ENCODE measurements at regions not wholly inside any gene's neighbourhood (a gene's known extent, or its start where the extent isn't known, plus 50 kb on each side); places are given as distances from the start of the nearest gene placed in this dataset.
"Not testable (repeated sequence)": the region's sequence is repeated elsewhere in the genome, so short reads cannot be mapped to it uniquely, and the experiment has no call there.

GRCh38 chr2:189350540-189351209, 90.6 kb upstream of the WDR75 start:
- TF ChIP-seq CTCF (IDR thresholded peaks at IDR 0.05; ENCODE audit: control insufficient read depth, insufficient read depth, low read depth, low read length, missing control alignments) = no peak
- no peak overlapping the region for H3K4me3 ChIP-seq (ENCODE audit: control insufficient read depth, low read depth, low read length)
- peak; percentile 92 for DNase-seq (ENCODE audit: low read depth)

GRCh38 chr2:189351933-189352332, 89.3 kb upstream of the WDR75 start:
- not testable (repeated sequence) for DNase-seq (ENCODE audit: low read depth)

GRCh38 chr2:189357375-189357774, 83.9 kb upstream of the WDR75 start:
- H3K4me3 ChIP-seq (ENCODE audit: control insufficient read depth, low read depth, low read length); DNase-seq (ENCODE audit: low read depth): not testable (repeated sequence)

More at GRCh38 chr2:189351933-189352332, 89.3 kb upstream of the WDR75 start:
- H3K4me3 ChIP-seq (ENCODE audit: control insufficient read depth, low read depth, low read length) = not testable (repeated sequence)

GRCh38 chr2:189360861-189361260, 80.4 kb upstream of the WDR75 start:
- H3K4me3 ChIP-seq (ENCODE audit: control insufficient read depth, low read depth, low read length) = no peak overlapping the region
- no peak for TF ChIP-seq CTCF (IDR thresholded peaks at IDR 0.05; ENCODE audit: control insufficient read depth, insufficient read depth, low read depth, low read length, missing control alignments)
- DNase-seq (ENCODE audit: low read depth) = no peak

GRCh38 chr2:189362283-189362682, 79.0 kb upstream of the WDR75 start:
- TF ChIP-seq CTCF (IDR thresholded peaks at IDR 0.05; ENCODE audit: control insufficient read depth, insufficient read depth, low read depth, low read length, missing control alignments) = no peak
- DNase-seq (ENCODE audit: low read depth) = no peak
- no peak overlapping the region for H3K4me3 ChIP-seq (ENCODE audit: control insufficient read depth, low read depth, low read length)

- no peak overlapping the region for H3K4me3 ChIP-seq (ENCODE audit: control insufficient read depth, low read depth, low read length)
- TF ChIP-seq CTCF (IDR thresholded peaks at IDR 0.05; ENCODE audit: control insufficient read depth, insufficient read depth, low read depth, low read length, missing control alignments) = no peak
- no peak for DNase-seq (ENCODE audit: low read depth)
Measured at GRCh38 chr2:189363559-189363958, 77.7 kb upstream of the WDR75 start.

GRCh38 chr2:189364607-189365006, 76.7 kb upstream of the WDR75 start:
- H3K4me3 ChIP-seq (ENCODE audit: control insufficient read depth, low read depth, low read length) = no peak overlapping the region
- TF ChIP-seq CTCF (IDR thresholded peaks at IDR 0.05; ENCODE audit: control insufficient read depth, insufficient read depth, low read depth, low read length, missing control alignments) = no peak
- no peak for DNase-seq (ENCODE audit: low read depth)

GRCh38 chr2:189366349-189366748, 74.9 kb upstream of the WDR75 start:
- no peak overlapping the region for H3K4me3 ChIP-seq (ENCODE audit: control insufficient read depth, low read depth, low read length)
- no peak for DNase-seq (ENCODE audit: low read depth)
- no peak for TF ChIP-seq CTCF (IDR thresholded peaks at IDR 0.05; ENCODE audit: control insufficient read depth, insufficient read depth, low read depth, low read length, missing control alignments)

All from AG09309 (cell line).